ENCODE measurements at regions not wholly inside any gene's neighbourhood (a gene's known extent, or its start where the extent isn't known, plus 50 kb on each side); places are given as distances from the start of the nearest gene placed in this dataset.

GRCh38 chr6:120395330-120395729 is 939.0 kb downstream of the TBC1D32 start:
- TF ChIP-seq PHF8 (IDR thresholded peaks at IDR 0.05; ENCODE audit: borderline replicate concordance, low read length) (no peak), ZNF75A (CRISPR knock-in tag; IDR thresholded peaks at IDR 0.05) (no peak), SREBF2 (CRISPR knock-in tag; IDR thresholded peaks at IDR 0.05) (no peak), ARHGAP35 (IDR thresholded peaks at IDR 0.05; ENCODE audit: partially characterized antibody) (no peak), ZNF124 (CRISPR knock-in tag; IDR thresholded peaks at IDR 0.05) (no peak), ZBED1 (IDR thresholded peaks at IDR 0.05) (no peak), SMAD1 (IDR thresholded peaks at IDR 0.05; ENCODE audit: low read depth, low read length, partially characterized antibody) (no peak), PML (IDR thresholded peaks at IDR 0.05; ENCODE audit: low read length) (no peak), SAFB2 (IDR thresholded peaks at IDR 0.05; ENCODE audit: borderline replicate concordance, low read depth, low read length, severe bottlenecking) (no peak), LCOR (CRISPR knock-in tag; IDR thresholded peaks at IDR 0.05) (no peak), ZNF639 (CRISPR knock-in tag; conservative IDR thresholded peaks at IDR 0.05 in 1 of 2, IDR thresholded peaks at IDR 0.05 in 1 of 2) (no peak), ZBTB34 (CRISPR knock-in tag; IDR thresholded peaks at IDR 0.05) (no peak), KHSRP (IDR thresholded peaks at IDR 0.05) (no peak), ZBTB49 (CRISPR knock-in tag; IDR thresholded peaks at IDR 0.05; ENCODE audit: borderline replicate concordance) (no peak), HES1 (IDR thresholded peaks at IDR 0.05; ENCODE audit: low read depth) (no peak)
- 0% methylated on average over 1 of the region's 1 CpG for WGBS (ENCODE audit: insufficient coverage, low coverage, missing lambda C conversion rate)
- H3K4me3 ChIP-seq, result no peak overlapping the region
- H3K9ac ChIP-seq (ENCODE audit: insufficient read depth in 1 of 2, low read depth in 2 of 2, low read length in 2 of 2), result no peak overlapping the region
- FAIRE-seq (no peak), DNase-seq (ENCODE audit: extremely low read depth in 1 of 4, low spot score in 3 of 4) (no peak), ATAC-seq (no peak)
- no peak overlapping the region for H2AFZ ChIP-seq (ENCODE audit: low read depth, low read length)
- ChIA-PET CTCF (ENCODE audit: low intra/inter-chr PET ratio) (no interaction called here), POLR2A (no interaction called here)
- in situ Hi-C loops (cut with MboI) (no loop called here), intact Hi-C loops (cut with micrococcal nuclease) (no loop called here)
- no TSS peak for BruUV-seq (replicated peaks)
- H3K27me3 ChIP-seq (ENCODE audit: control insufficient read depth in 2 of 2, insufficient read depth in 2 of 2, low read length in 2 of 2), result no peaks in the 10 kb centered on the region
- H4K20me1 ChIP-seq (replicated peaks; ENCODE audit: control insufficient read depth, insufficient read depth, low read length), result no peaks in the 10 kb centered on the region
- no peaks in the 10 kb centered on the region for H3K9me1 ChIP-seq (ENCODE audit: control insufficient read depth, insufficient read depth, low read length)
- no peaks in the 10 kb centered on the region for H3K9me3 ChIP-seq (replicated peaks; ENCODE audit: control insufficient read depth, insufficient read depth, low read depth, low read length)
- no peaks in the 10 kb centered on the region for H3K4me1 ChIP-seq (replicated peaks in 1 of 2; ENCODE audit: control insufficient read depth in 2 of 2, insufficient read depth in 2 of 2, low read length in 2 of 2)
- H3K36me3 ChIP-seq (ENCODE audit: control insufficient read depth, insufficient read depth, low read length), result no peaks in the 10 kb centered on the region
- H3K4me2 ChIP-seq (ENCODE audit: insufficient read depth, low read length), result no peak overlapping the region
- no peak overlapping the region for H3K27ac ChIP-seq (ENCODE audit: extremely low read depth, low read depth, low read length)
- H3K79me2 ChIP-seq (ENCODE audit: control insufficient read depth, insufficient read depth, low read length), result no peaks in the 10 kb centered on the region
